GM12878 (cell line): ENCODE measurements at regions not wholly inside any gene's neighbourhood (a gene's known extent, or its start where the extent isn't known, plus 50 kb on each side); places are given as distances from the start of the nearest gene placed in this dataset.

Source experiments
- ATAC-seq: fragments of 200-7000 bp; cut with Tn5 transposase; 3 replicates; pipeline ENCODE4 v1.9.1; 2020; ENCODE audit warnings: mild to moderate bottlenecking, moderate library complexity
- BruUV-seq: library from RNA; stranded (reverse); fragments of 400-500 nt; replicated peaks from 2 replicates; lab custom pipeline; 2021; lab: Mats Ljungman, UMichigan
- CTCF ChIA-PET: fragments of 300-600 bp; sonication (Branson Sonifier 250); formaldehyde crosslinking; extraction: SDS; loops from one replicate; lab custom pipeline; 2021; ENCODE audit warnings: inconsistent platforms; lab: Yijun Ruan, JAX
- POLR2A ChIA-PET: fragments of 350-600 bp; formaldehyde crosslinking; extraction: SDS; loops from one replicate; lab custom pipeline; 2021; ENCODE audit warnings: inconsistent platforms; lab: Charles Lee
- RAD21 ChIA-PET: fragments of 300-600 bp; sonication (Branson Sonifier 250); formaldehyde crosslinking; loops from one replicate; lab custom pipeline; 2023; ENCODE audit warnings: antibody characterized with exemption; ENCODE audit not compliant: unreplicated experiment; lab: Charles Lee
- SMC1A ChIA-PET: fragments of 300-600 bp; sonication (Branson Sonifier 250); formaldehyde crosslinking; loops from one replicate; lab custom pipeline; 2023; ENCODE audit not compliant: unreplicated experiment, uncharacterized antibody; lab: Charles Lee
- DNase-seq: peaks from one replicate; pipeline ENCODE4 v3.0.0-alpha.2; 2011; ENCODE audit warnings: low read depth, low spot score
- FAIRE-seq: peaks from 3 replicates; lab custom pipeline; 2011; peaks lifted over from hg19 to GRCh38; lab: Jason Lieb, UNC
- H2AFZ ChIP-seq: 2 replicates; pipeline ENCODE4 v1.6.0; 2011; ENCODE audit warnings: low read depth, low read length, control low read depth; ENCODE audit not compliant: control insufficient read depth
- H3K27ac ChIP-seq: 2 replicates; pipeline ENCODE4 v1.5.1; 2011; ENCODE audit warnings: control low read depth; ENCODE audit not compliant: control insufficient read depth, insufficient read depth
- H3K27me3 ChIP-seq, 2 experiments: replicated peaks in 1 of 2; 2 replicates each; pipeline versions ENCODE4 v1.6.0 to v1.6.1; 2011; ENCODE audit warnings: low read length in 1 of 2; ENCODE audit not compliant: control insufficient read depth in 2 of 2, insufficient read depth in 2 of 2
- H3K36me3 ChIP-seq, 2 experiments: 2 replicates each; pipeline ENCODE4 v1.5.1; 2011; ENCODE audit warnings: low read length in 1 of 2; ENCODE audit not compliant: control insufficient read depth in 2 of 2, insufficient read depth in 2 of 2
- H3K4me1 ChIP-seq: 2 replicates; pipeline ENCODE4 v1.6.1; 2011; ENCODE audit warnings: mild to moderate bottlenecking, low read length, moderate library complexity, mixed read lengths; ENCODE audit not compliant: control insufficient read depth, insufficient read depth
- H3K4me2 ChIP-seq: 2 replicates; pipeline ENCODE4 v1.6.0; 2011; ENCODE audit warnings: control low read depth; ENCODE audit not compliant: control insufficient read depth, insufficient read depth
- H3K4me3 ChIP-seq: fragments of 200-600 bp; sonication (generic); 2 replicates; pipeline ENCODE4 v1.5.1; 2016
- H3K79me2 ChIP-seq: 2 replicates; pipeline ENCODE4 v1.6.0; 2011; ENCODE audit warnings: low read length; ENCODE audit not compliant: control insufficient read depth, insufficient read depth
- H3K9ac ChIP-seq: 2 replicates; pipeline ENCODE4 v1.8.0; 2011; ENCODE audit warnings: low read length, control low read depth, mixed read lengths; ENCODE audit not compliant: control insufficient read depth, insufficient read depth
- H3K9me3 ChIP-seq: replicated peaks from 3 replicates; pipeline ENCODE4 v1.5.1; 2011; ENCODE audit warnings: mild to moderate bottlenecking, low read length; ENCODE audit not compliant: control insufficient read depth, insufficient read depth
- H4K20me1 ChIP-seq: 2 replicates; pipeline ENCODE4 v1.6.0; 2011; ENCODE audit not compliant: control insufficient read depth, insufficient read depth
- CBFB ChIP-seq: IDR thresholded peaks from 2 replicates; pipeline ENCODE4 v1.6.1; 2016; ENCODE audit warnings: antibody characterized with exemption, low read depth
- CHD1 ChIP-seq: IDR thresholded peaks from 2 replicates; pipeline ENCODE4 v1.6.1; 2012; ENCODE audit warnings: low read depth, low read length, improper control_type of control experiment
- SMAD5 ChIP-seq: IDR thresholded peaks from 2 replicates; pipeline ENCODE4 v1.6.1; 2016; ENCODE audit warnings: antibody characterized with exemption, low read depth
- WGBS: methylation state at CpG from one replicate; pipeline ENCODE4 v1.1.6; 2016; ENCODE audit warnings: low lambda C conversion rate; ENCODE audit not compliant: insufficient replicate concordance, insufficient coverage; ENCODE audit errors: missing lambda C conversion rate; 5-methylcytosine and 5-hydroxymethylcytosine counted together
- in situ Hi-C: fragments of 300-500 bp; cut with MboI; formaldehyde crosslinking; loops from 9 replicates; pipeline ENCODE4 v1.14.3; 2018; ENCODE audit warnings: mixed read lengths
- intact Hi-C: fragments of 100-400 bp; cut with micrococcal nuclease; formaldehyde crosslinking; loops from one replicate; pipeline ENCODE4 v1.14.2; 2022; ENCODE audit not compliant: unreplicated experiment
- TF ChIP-seq, protein P1 (sequence below): IDR thresholded peaks from 2 replicates; pipeline ENCODE4 v1.6.1; 2011; ENCODE audit warnings: low read depth, mild to moderate bottlenecking, low read length, moderate library complexity, borderline replicate concordance; ENCODE audit errors: extremely low read depth

DNA sequence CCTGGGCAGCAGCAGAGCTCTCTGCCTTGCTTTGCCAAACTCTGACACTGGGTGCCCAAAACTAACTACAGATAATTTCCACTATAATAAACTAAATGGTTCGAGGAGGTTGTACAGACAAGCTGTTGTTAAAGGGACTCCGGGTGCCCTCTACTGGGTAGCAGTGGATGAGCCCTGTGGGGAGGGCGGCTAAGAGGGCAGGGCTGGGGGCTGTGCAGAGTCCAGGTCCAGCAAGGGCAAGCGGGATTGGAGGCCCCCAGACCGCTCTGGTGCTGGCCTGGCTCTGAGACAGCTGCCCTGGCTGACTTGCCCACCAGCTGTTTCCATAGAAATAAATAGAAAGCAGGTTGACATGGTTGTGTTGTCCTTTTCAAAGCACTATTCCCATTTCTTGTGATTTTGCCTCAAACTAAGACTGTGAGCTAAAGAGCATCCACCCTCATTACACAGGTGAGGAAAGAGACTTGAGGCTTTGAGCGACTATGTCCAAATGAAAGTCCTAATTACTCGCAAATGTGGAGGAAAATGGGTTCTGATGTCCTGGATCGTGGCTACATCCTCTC, 167.6 kb upstream of the CST7 start (continued):
- TF ChIP-seq, protein P1, sequence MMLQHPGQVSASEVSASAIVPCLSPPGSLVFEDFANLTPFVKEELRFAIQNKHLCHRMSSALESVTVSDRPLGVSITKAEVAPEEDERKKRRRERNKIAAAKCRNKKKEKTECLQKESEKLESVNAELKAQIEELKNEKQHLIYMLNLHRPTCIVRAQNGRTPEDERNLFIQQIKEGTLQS: no peak
- TF ChIP-seq, all 136 proteins: peak for 3

DNA sequence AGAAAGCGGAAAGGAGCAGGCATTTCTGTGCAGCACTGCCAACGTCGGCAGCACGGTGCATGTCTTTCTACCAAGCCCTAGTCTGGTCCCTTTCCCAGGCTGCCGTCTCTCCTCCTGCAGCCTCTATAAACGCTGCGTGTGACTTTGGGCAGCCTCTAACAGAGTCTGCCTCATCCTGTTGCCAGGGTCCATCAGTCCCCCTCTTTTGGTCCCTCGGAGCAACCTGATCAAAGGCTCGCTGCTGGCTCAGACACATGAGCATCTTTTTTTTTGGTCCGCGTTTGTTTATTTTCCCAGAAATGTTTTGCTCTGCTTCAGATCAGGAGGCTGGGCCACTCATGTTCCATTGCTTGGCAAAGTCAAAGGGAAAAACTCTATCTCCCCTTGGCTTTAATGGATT, 166.8 kb upstream of the CST7 start:
- H3K36me3 ChIP-seq: no peaks in the 10 kb centered on the region
- no peak overlapping the region for H2AFZ ChIP-seq
- no peaks in the 10 kb centered on the region; the same call in 1 of the 2 replicates for H3K4me1 ChIP-seq
- RAD21 ChIA-PET: no interaction called here
- in situ Hi-C loops (no loop called here), intact Hi-C loops (no loop called here)
- no peaks in the 10 kb centered on the region; the same call in 2 of the 3 replicates for H3K9me3 ChIP-seq
- H3K4me2 ChIP-seq: no peak overlapping the region
- H3K4me3 ChIP-seq: no peak overlapping the region
- no peak for FAIRE-seq
- CTCF ChIA-PET: no interaction called here
- POLR2A ChIA-PET: no interaction called here
- H3K9ac ChIP-seq: no peak overlapping the region
- no peak overlapping the region for H3K27ac ChIP-seq
- no peaks in the 10 kb centered on the region for H3K79me2 ChIP-seq
- TF ChIP-seq CBFB: no peak
- no peak for TF ChIP-seq SMAD5
- no peak for TF ChIP-seq CHD1
- peaks cover 0 to 2% of the 10 kb centered on the region in 2 experiments; a peak in 2 of 4 replicates for H3K27me3 ChIP-seq
- no peak for DNase-seq
- 87% methylated on average over 11 of the region's 11 CpGs for WGBS
- no peak for ATAC-seq
- no TSS peak for BruUV-seq
- H4K20me1 ChIP-seq: no peaks in the 10 kb centered on the region
- SMC1A ChIA-PET: no interaction called here
